Natural killer cell (primary cell): ENCODE measurements at regions not wholly inside any gene's neighbourhood (a gene's known extent, or its start where the extent isn't known, plus 50 kb on each side); places are given as distances from the start of the nearest gene placed in this dataset.

Experiments used
- ATAC-seq, 3 donors: fragments of 150-1000 bp in 2 of 3; fragments of 200-7000 bp in 1 of 3; cut with Tn5 transposase; 1 replicate in 1 of 3; 2 replicates in 2 of 3; pipeline ENCODE4 v1.10.0; 2021; ENCODE audit warnings: mild to moderate bottlenecking in 2 of 3, moderate library complexity in 2 of 3
- DNase-seq, 2 donors: peaks; one replicate each; pipeline versions ENCODE4 v3.0.0 to v3.0.0-alpha.2; 2013 to 2021; ENCODE audit warnings: mixed read lengths in 1 of 2
- H3K27ac ChIP-seq: one replicate; pipeline ENCODE4 v1.5.1; 2013; ENCODE audit warnings: mild to moderate bottlenecking, low read length
- H3K27me3 ChIP-seq: one replicate; pipeline ENCODE4 v1.6.1; 2013; ENCODE audit warnings: low read length; ENCODE audit not compliant: control insufficient read depth, insufficient read depth
- H3K36me3 ChIP-seq: one replicate; pipeline ENCODE4 v1.6.1; 2013; ENCODE audit warnings: low read length; ENCODE audit not compliant: control insufficient read depth, insufficient read depth
- H3K4me1 ChIP-seq: one replicate; pipeline ENCODE4 v1.6.1; 2013; ENCODE audit warnings: low read length; ENCODE audit not compliant: control insufficient read depth, insufficient read depth
- H3K4me3 ChIP-seq: one replicate; pipeline ENCODE4 v1.5.1; 2013; ENCODE audit warnings: low read length
- H3K9me3 ChIP-seq: one replicate; pipeline ENCODE4 v1.6.1; 2013; ENCODE audit warnings: low read length; ENCODE audit not compliant: control insufficient read depth, insufficient read depth
- H3K27ac Mint-ChIP-seq, 2 donors: one replicate each; pipeline ENCODE4 v1.8.0; 2022; ENCODE audit warnings: mild to moderate bottlenecking in 2 of 2, mixed read lengths in 2 of 2, moderate library complexity in 1 of 2
- H3K27me3 Mint-ChIP-seq, 2 donors: one replicate each; pipeline ENCODE4 v1.8.0; 2022; ENCODE audit warnings: low read depth in 2 of 2, mixed read lengths in 2 of 2
- H3K36me3 Mint-ChIP-seq: one replicate; pipeline ENCODE4 v1.8.0; 2022; ENCODE audit warnings: mixed read lengths
- H3K4me1 Mint-ChIP-seq, 2 donors: one replicate each; pipeline ENCODE4 v1.8.0; 2022; ENCODE audit warnings: mixed read lengths in 2 of 2
- H3K4me3 Mint-ChIP-seq: one replicate; pipeline ENCODE4 v1.8.0; 2022; ENCODE audit warnings: mild to moderate bottlenecking, moderate library complexity, mixed read lengths
- H3K9me3 Mint-ChIP-seq, 2 donors: one replicate each; pipeline ENCODE4 v1.8.0; 2022; ENCODE audit warnings: mixed read lengths in 2 of 2
- WGBS: methylation state at CpG from one replicate; pipeline ENCODE4 v1.1.7; 2013; ENCODE audit warnings: missing lambda C conversion rate; ENCODE audit not compliant: insufficient coverage; 5-methylcytosine and 5-hydroxymethylcytosine counted together
- intact Hi-C: fragments of 100-400 bp; cut with micrococcal nuclease; formaldehyde crosslinking; loops from one replicate; pipeline ENCODE4 v1.14.2; 2022
- TF ChIP-seq, protein P1 (sequence below): fragments of 200-600 bp; IDR thresholded peaks from one replicate; pipeline ENCODE4 v1.8.0; 2022; ENCODE audit warnings: antibody characterized with exemption

DNA sequence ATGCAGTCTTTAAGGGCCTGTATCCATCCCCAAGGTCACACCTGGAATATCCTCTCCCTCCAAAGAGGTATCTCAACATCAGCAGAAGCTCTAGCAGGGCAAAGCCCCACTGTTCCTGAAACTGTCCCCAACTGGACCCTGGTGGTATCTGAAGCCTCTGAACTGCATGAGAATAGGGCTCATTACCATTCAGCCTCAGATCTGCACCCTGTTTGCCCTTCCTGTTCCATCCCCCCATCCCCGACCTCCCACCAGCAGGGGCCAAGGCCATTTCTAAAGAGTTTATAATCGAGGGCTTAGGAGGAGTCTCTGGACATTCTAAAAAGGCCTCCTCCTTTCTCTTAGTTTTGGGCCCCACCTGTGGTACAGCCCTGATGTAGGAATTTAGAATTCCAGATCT, 74.0 kb upstream of the THY1 start:
- H3K27me3 ChIP-seq = peaks cover 2% of the 10 kb centered on the region
- no peaks in the 10 kb centered on the region for H3K4me1 Mint-ChIP-seq
- no peak overlapping the region for H3K27ac ChIP-seq
- DNase-seq (no peak), ATAC-seq (no peak)
- no peaks in the 10 kb centered on the region for H3K36me3 ChIP-seq
- no peaks in the 10 kb centered on the region for H3K36me3 Mint-ChIP-seq
- H3K4me1 ChIP-seq = no peaks in the 10 kb centered on the region
- H3K27me3 Mint-ChIP-seq = peaks cover 27 to 34% of the 10 kb centered on the region in 2 donors
- intact Hi-C loops = no loop called here
- no peaks in the 10 kb centered on the region for H3K9me3 ChIP-seq
- H3K9me3 Mint-ChIP-seq = no peaks in the 10 kb centered on the region
- H3K4me3 ChIP-seq = no peak overlapping the region
- no peak overlapping the region for H3K27ac Mint-ChIP-seq
- TF ChIP-seq, protein P1, sequence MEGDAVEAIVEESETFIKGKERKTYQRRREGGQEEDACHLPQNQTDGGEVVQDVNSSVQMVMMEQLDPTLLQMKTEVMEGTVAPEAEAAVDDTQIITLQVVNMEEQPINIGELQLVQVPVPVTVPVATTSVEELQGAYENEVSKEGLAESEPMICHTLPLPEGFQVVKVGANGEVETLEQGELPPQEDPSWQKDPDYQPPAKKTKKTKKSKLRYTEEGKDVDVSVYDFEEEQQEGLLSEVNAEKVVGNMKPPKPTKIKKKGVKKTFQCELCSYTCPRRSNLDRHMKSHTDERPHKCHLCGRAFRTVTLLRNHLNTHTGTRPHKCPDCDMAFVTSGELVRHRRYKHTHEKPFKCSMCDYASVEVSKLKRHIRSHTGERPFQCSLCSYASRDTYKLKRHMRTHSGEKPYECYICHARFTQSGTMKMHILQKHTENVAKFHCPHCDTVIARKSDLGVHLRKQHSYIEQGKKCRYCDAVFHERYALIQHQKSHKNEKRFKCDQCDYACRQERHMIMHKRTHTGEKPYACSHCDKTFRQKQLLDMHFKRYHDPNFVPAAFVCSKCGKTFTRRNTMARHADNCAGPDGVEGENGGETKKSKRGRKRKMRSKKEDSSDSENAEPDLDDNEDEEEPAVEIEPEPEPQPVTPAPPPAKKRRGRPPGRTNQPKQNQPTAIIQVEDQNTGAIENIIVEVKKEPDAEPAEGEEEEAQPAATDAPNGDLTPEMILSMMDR = no peak
- 49% methylated on average over 2 of the region's 2 CpGs for WGBS
- no peak overlapping the region for H3K4me3 Mint-ChIP-seq

DNA sequence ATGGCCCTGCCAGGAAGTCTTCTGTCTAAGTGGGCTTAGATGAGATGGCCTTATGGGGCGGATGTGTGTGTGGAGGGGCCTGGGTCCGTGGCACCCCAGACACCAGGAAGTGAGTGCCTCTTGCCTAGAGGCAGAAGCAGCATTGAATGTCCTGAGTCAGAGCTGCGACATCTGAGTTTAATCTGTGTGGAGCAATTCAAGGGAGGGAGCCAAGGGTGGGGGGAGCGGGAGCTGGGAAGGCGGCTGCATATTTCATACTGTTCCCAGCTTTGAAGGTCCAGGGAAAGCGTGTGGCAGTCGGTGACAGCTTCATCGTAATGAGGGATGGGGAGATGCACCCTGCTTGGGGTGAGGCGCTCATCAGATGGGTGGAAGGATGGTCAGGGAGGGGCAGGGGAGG, 73.5 kb upstream of the THY1 start:
- 76% methylated on average over 8 of the region's 9 CpGs for WGBS
- Histone ChIP-seq H3K4me3 (no peak overlapping the region), H3K4me1 (no peaks in the 10 kb centered on the region), H3K36me3 (no peaks in the 10 kb centered on the region), H3K9me3 (no peaks in the 10 kb centered on the region), H3K27me3 (peaks cover 2% of the 10 kb centered on the region), H3K27ac (no peak overlapping the region)
- intact Hi-C loops = no loop called here
- Mint-ChIP-seq H3K27ac (no peak overlapping the region), H3K9me3 (no peaks in the 10 kb centered on the region), H3K4me3 (no peak overlapping the region), H3K36me3 (no peaks in the 10 kb centered on the region), H3K4me1 (no peaks in the 10 kb centered on the region), H3K27me3 (peaks cover 27 to 32% of the 10 kb centered on the region in 2 donors)
- DNase-seq (no peak), ATAC-seq (no peak)
- TF ChIP-seq, protein P1 = no peak

DNA sequence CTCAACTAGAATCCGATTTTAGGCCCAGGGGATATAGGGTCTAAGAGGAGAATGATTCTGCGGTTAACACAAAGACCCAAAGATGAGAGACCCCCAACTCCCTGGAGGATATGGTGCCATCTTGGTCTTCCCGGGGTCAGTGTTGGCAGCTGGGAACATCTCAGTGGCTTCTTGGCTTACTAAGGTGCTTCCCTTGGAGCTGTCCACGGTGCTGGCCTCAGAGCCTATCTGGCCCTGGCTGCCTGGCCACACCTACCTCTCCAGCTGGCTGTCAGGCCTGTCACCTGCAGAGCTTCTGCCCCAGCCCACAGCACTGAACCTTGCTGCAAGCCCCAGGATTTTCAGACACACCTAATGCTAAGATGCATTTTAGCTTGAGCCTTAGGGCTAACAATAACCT, 70.7 kb upstream of the THY1 start:
- Histone ChIP-seq H3K4me1 (no peaks in the 10 kb centered on the region), H3K27me3 (no peaks in the 10 kb centered on the region), H3K9me3 (no peaks in the 10 kb centered on the region), H3K36me3 (no peaks in the 10 kb centered on the region), H3K4me3 (no peak overlapping the region), H3K27ac (no peak overlapping the region)
- H3K27me3 Mint-ChIP-seq = peaks cover 5 to 29% of the 10 kb centered on the region in 2 donors
- no peak overlapping the region for H3K4me3 Mint-ChIP-seq
- intact Hi-C loops = no loop called here
- ATAC-seq (no peak), DNase-seq (no peak)
- no peaks in the 10 kb centered on the region for H3K9me3 Mint-ChIP-seq
- 49% methylated on average over 4 of the region's 4 CpGs for WGBS
- TF ChIP-seq, protein P1 = no peak
- no peaks in the 10 kb centered on the region for H3K4me1 Mint-ChIP-seq
- H3K27ac Mint-ChIP-seq = no peak overlapping the region
- no peaks in the 10 kb centered on the region for H3K36me3 Mint-ChIP-seq

DNA sequence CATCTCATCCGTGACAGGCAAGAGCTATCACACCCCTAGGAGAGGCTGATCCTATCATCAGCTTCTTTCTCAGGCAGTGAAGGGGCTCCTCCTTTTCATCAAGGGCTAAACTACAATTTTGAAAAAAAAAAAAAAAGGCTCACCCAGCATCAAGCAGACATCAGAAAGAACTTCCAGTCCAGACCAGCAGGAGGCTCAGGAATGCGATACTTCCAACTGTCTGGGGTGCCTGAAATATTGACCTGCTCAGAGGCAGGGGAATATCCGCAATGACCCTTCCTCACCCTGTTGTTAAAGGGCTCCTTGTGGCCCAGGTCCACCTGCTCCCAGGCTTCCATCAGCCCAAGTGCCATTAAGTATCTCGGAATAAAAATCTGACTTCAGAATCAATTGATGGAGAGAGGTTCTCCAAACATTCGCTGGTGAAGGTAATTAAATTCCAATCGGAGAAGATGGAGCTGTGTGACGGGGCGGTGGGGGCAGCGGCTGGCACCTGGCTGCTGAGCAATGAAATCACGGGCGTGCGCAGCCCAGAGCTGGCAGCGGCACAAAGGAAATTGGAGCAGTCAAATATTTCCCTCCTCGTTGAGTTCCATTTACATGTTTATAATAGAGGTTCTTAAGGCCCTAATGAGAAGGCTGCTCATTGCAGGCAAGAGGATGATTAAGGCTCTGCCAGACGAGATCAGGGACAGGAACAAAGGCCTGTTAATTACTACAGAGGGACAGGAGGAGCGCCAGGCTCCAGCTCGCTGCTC, 69.0 kb upstream of the THY1 start:
- no peaks in the 10 kb centered on the region for H3K9me3 ChIP-seq
- Mint-ChIP-seq H3K4me1 (no peaks in the 10 kb centered on the region), H3K27ac (no peak overlapping the region), H3K36me3 (no peaks in the 10 kb centered on the region), H3K4me3 (no peak overlapping the region), H3K9me3 (no peaks in the 10 kb centered on the region), H3K27me3 (peaks cover 0 to 27% of the 10 kb centered on the region in 2 donors)
- H3K4me3 ChIP-seq = no peak overlapping the region
- intact Hi-C loops = no loop called here
- no peaks in the 10 kb centered on the region for H3K27me3 ChIP-seq
- TF ChIP-seq, protein P1 = no peak
- no peaks in the 10 kb centered on the region for H3K36me3 ChIP-seq
- ATAC-seq = no peak
- WGBS = 81% methylated on average over 17 of the region's 17 CpGs
- no peak overlapping the region for H3K27ac ChIP-seq
- no peaks in the 10 kb centered on the region for H3K4me1 ChIP-seq
- DNase-seq = no peak
